ENCODE measurements at regions not wholly inside any gene's neighbourhood (a gene's known extent, or its start where the extent isn't known, plus 50 kb on each side); places are given as distances from the start of the nearest gene placed in this dataset.

DNA sequence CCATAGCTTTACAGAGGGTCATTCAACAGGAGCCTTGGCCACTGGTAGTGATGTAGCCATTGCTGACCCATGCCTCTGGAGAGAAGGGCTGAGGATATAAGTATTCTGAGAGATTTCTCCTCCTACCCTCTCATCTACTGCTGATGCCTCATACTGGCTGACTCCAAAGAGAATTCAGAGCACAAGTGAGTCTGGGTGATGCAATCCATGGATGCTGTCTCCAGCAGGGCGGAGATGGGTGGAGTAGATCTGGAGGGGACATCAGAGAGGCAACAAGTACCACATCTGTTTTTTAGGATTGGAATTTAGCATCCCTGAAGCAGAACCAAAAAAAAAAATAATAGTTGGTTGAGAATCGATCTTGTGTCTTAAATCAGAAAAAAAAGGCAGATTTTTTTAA lies 705.7 kb upstream of the CELF2 start:
- H3K27ac ChIP-seq (ENCODE audit: low read length) = no peak overlapping the region
- H3K9me3 ChIP-seq (replicated peaks; ENCODE audit: control insufficient read depth, low read depth, low read length) = no peaks in the 10 kb centered on the region
- WGBS (ENCODE audit: insufficient coverage) = 89% methylated on average over 1 of the region's 2 CpGs
- no peak for DNase-seq
- H3K4me3 ChIP-seq (ENCODE audit: low read length) = no peak overlapping the region
- no peaks in the 10 kb centered on the region for H3K27me3 ChIP-seq (ENCODE audit: control insufficient read depth, insufficient read depth, low read length)
- H3K36me3 ChIP-seq (ENCODE audit: control insufficient read depth, insufficient read depth, low read length) = no peaks in the 10 kb centered on the region
- no peaks in the 10 kb centered on the region for H3K4me1 ChIP-seq (ENCODE audit: control insufficient read depth, insufficient read depth, low read length)

GRCh38 chr10:10313149-10313835 lies 704.4 kb upstream of the CELF2 start:
- no peaks in the 10 kb centered on the region for H3K36me3 ChIP-seq (ENCODE audit: control insufficient read depth, insufficient read depth, low read length)
- H3K27me3 ChIP-seq (ENCODE audit: control insufficient read depth, insufficient read depth, low read length) = no peaks in the 10 kb centered on the region
- H3K4me3 ChIP-seq (ENCODE audit: low read length) = no peak overlapping the region
- WGBS (ENCODE audit: insufficient coverage) = no CpG with 5 or more reads among the region's 3 CpGs
- H3K27ac ChIP-seq (ENCODE audit: low read length) = no peak overlapping the region
- no peak for DNase-seq
- no peaks in the 10 kb centered on the region for H3K9me3 ChIP-seq (replicated peaks; ENCODE audit: control insufficient read depth, low read depth, low read length)
- H3K4me1 ChIP-seq (ENCODE audit: control insufficient read depth, insufficient read depth, low read length) = no peaks in the 10 kb centered on the region

- Histone ChIP-seq H3K9me3 (replicated peaks; ENCODE audit: control insufficient read depth, low read depth, low read length) (no peaks in the 10 kb centered on the region), H3K27me3 (ENCODE audit: control insufficient read depth, insufficient read depth, low read length) (no peaks in the 10 kb centered on the region), H3K4me1 (ENCODE audit: control insufficient read depth, insufficient read depth, low read length) (no peaks in the 10 kb centered on the region), H3K36me3 (ENCODE audit: control insufficient read depth, insufficient read depth, low read length) (no peaks in the 10 kb centered on the region), H3K27ac (ENCODE audit: low read length) (no peak overlapping the region), H3K4me3 (ENCODE audit: low read length) (no peak overlapping the region)
- WGBS (ENCODE audit: insufficient coverage) = no CpG with 5 or more reads among the region's 2 CpGs
- no peak for DNase-seq
Measured at GRCh38 chr10:10314626-10315025, 703.0 kb upstream of the CELF2 start.

DNA sequence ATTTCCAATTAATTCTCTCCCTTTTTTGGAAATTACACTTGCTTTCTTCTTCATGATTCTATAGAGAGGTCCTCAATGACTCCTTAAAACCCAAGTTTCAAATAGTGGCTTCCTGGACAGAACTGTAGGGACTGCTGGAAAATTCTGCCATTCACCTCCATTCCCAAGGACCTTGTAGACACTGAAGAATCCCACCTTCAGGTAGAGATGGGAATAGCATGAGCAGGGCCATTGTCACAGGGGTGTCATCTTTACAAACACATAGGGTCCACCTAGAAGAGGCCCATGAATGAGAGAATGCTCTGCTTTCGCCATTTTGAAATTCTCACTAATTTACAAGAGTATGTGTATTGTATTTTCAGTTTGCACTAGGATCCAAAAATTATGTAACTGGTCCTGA lies 701.7 kb upstream of the CELF2 start:
- no peak overlapping the region for H3K27ac ChIP-seq (ENCODE audit: low read length)
- no peaks in the 10 kb centered on the region for H3K9me3 ChIP-seq (replicated peaks; ENCODE audit: control insufficient read depth, low read depth, low read length)
- no peaks in the 10 kb centered on the region for H3K4me1 ChIP-seq (ENCODE audit: control insufficient read depth, insufficient read depth, low read length)
- no CpG with 5 or more reads among the region's 1 CpG for WGBS (ENCODE audit: insufficient coverage)
- H3K27me3 ChIP-seq (ENCODE audit: control insufficient read depth, insufficient read depth, low read length) = no peaks in the 10 kb centered on the region
- no peak overlapping the region for H3K4me3 ChIP-seq (ENCODE audit: low read length)
- no peak for DNase-seq
- H3K36me3 ChIP-seq (ENCODE audit: control insufficient read depth, insufficient read depth, low read length) = no peaks in the 10 kb centered on the region

DNA sequence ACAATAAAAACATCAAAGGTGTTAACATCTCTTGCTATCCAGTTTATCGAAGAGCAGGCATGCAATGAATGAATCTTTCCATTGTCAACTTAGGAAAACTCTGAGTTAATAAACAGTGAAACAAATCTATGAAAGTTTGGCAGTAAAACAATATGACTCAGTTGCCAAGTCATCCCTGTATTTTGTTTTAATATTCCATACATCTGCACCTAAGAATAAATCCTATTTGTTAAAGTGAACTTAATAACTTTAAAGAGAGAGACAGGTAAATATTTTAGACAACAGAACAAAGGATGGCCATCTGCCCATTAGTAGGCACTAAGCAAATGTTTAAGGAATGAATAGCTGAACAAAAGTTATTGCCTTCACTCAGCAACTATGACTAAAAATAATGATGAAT lies 700.5 kb upstream of the CELF2 start:
- DNase-seq = peak; percentile 25

DNA sequence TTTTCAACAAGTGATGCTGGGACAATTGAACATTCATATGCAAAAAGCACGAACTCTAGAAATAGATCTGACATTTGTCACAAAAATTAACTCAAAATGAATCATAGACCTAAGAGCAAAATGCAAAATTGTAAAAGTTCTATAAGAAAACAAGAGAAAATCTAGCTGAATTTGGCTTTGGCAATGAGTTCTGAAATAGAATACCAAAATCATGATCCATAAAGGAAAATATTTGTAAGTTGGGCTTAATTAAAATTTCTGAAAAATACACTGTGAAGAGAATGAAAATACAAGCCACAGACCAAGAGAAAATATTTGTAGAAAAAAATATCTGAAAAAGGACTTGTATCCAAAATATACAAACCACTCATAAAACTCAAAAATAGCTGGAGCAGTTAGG lies 698.8 kb upstream of the CELF2 start:
- H3K36me3 ChIP-seq (ENCODE audit: control insufficient read depth, insufficient read depth, low read length) = no peaks in the 10 kb centered on the region
- DNase-seq = no peak
- H3K4me3 ChIP-seq (ENCODE audit: low read length) = no peak overlapping the region
- no peaks in the 10 kb centered on the region for H3K4me1 ChIP-seq (ENCODE audit: control insufficient read depth, insufficient read depth, low read length)
- no CpG with 5 or more reads among the region's 1 CpG for WGBS (ENCODE audit: insufficient coverage)
- no peaks in the 10 kb centered on the region for H3K27me3 ChIP-seq (ENCODE audit: control insufficient read depth, insufficient read depth, low read length)
- no peaks in the 10 kb centered on the region for H3K9me3 ChIP-seq (replicated peaks; ENCODE audit: control insufficient read depth, low read depth, low read length)
- H3K27ac ChIP-seq (ENCODE audit: low read length) = no peak overlapping the region

More for the DNA sequence above, 700.5 kb upstream of the CELF2 start:
- Histone ChIP-seq H3K4me1 (ENCODE audit: control insufficient read depth, insufficient read depth, low read length) (no peaks in the 10 kb centered on the region), H3K36me3 (ENCODE audit: control insufficient read depth, insufficient read depth, low read length) (no peaks in the 10 kb centered on the region), H3K4me3 (ENCODE audit: low read length) (no peak overlapping the region), H3K27ac (ENCODE audit: low read length) (no peak overlapping the region), H3K9me3 (replicated peaks; ENCODE audit: control insufficient read depth, low read depth, low read length) (no peaks in the 10 kb centered on the region), H3K27me3 (ENCODE audit: control insufficient read depth, insufficient read depth, low read length) (no peaks in the 10 kb centered on the region)
- no CpG with 5 or more reads among the region's 1 CpG for WGBS (ENCODE audit: insufficient coverage)

DNA sequence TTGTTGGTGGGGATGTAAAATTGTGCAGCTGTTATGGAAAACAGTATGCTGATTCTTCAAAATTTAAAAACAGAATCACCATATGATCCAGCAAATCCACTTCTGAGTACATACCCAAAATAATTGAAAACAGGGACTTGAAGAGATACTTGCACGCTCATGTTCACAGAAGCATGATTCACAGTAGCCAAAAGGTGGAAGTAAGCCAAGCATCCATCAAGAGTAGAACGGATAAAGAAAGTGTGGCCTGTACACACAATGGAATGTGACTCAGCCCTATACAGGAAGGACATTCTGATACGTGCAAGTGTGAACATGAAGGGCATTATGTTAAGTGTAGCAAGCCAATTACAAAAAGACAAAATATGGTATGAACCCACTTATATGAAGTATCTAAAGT lies 696.7 kb upstream of the CELF2 start:
- Histone ChIP-seq H3K27me3 (ENCODE audit: control insufficient read depth, insufficient read depth, low read length) (no peaks in the 10 kb centered on the region), H3K4me3 (ENCODE audit: low read length) (no peak overlapping the region), H3K27ac (ENCODE audit: low read length) (no peak overlapping the region), H3K4me1 (ENCODE audit: control insufficient read depth, insufficient read depth, low read length) (no peaks in the 10 kb centered on the region), H3K36me3 (ENCODE audit: control insufficient read depth, insufficient read depth, low read length) (no peaks in the 10 kb centered on the region), H3K9me3 (replicated peaks; ENCODE audit: control insufficient read depth, low read depth, low read length) (no peaks in the 10 kb centered on the region)
- WGBS (ENCODE audit: insufficient coverage) = no CpG with 5 or more reads among the region's 3 CpGs
- DNase-seq = no peak

GRCh38 chr10:10326116-10326515 lies 691.6 kb upstream of the CELF2 start:
- Histone ChIP-seq H3K4me3 (ENCODE audit: low read length) (no peak overlapping the region), H3K27me3 (ENCODE audit: control insufficient read depth, insufficient read depth, low read length) (no peaks in the 10 kb centered on the region), H3K36me3 (ENCODE audit: control insufficient read depth, insufficient read depth, low read length) (no peaks in the 10 kb centered on the region), H3K4me1 (ENCODE audit: control insufficient read depth, insufficient read depth, low read length) (no peaks in the 10 kb centered on the region), H3K9me3 (replicated peaks; ENCODE audit: control insufficient read depth, low read depth, low read length) (no peaks in the 10 kb centered on the region), H3K27ac (ENCODE audit: low read length) (no peak overlapping the region)
- no peak for DNase-seq
- 81% methylated on average over 3 of the region's 4 CpGs for WGBS (ENCODE audit: insufficient coverage)

GRCh38 chr10:10327934-10328333 lies 689.7 kb upstream of the CELF2 start:
- Histone ChIP-seq H3K27ac (ENCODE audit: low read length) (no peak overlapping the region), H3K36me3 (ENCODE audit: control insufficient read depth, insufficient read depth, low read length) (no peaks in the 10 kb centered on the region), H3K9me3 (replicated peaks; ENCODE audit: control insufficient read depth, low read depth, low read length) (no peaks in the 10 kb centered on the region), H3K4me3 (ENCODE audit: low read length) (no peak overlapping the region), H3K4me1 (ENCODE audit: control insufficient read depth, insufficient read depth, low read length) (no peaks in the 10 kb centered on the region), H3K27me3 (ENCODE audit: control insufficient read depth, insufficient read depth, low read length) (no peaks in the 10 kb centered on the region)
- no peak for DNase-seq
- 48% methylated on average over 3 of the region's 4 CpGs for WGBS (ENCODE audit: insufficient coverage)

GRCh38 chr10:10330418-10330817 lies 687.3 kb upstream of the CELF2 start:
- H3K36me3 ChIP-seq (ENCODE audit: control insufficient read depth, insufficient read depth, low read length) = no peaks in the 10 kb centered on the region
- DNase-seq = peak; percentile 44
- no peaks in the 10 kb centered on the region for H3K4me1 ChIP-seq (ENCODE audit: control insufficient read depth, insufficient read depth, low read length)
- WGBS (ENCODE audit: insufficient coverage) = no CpG with 5 or more reads among the region's 5 CpGs
- H3K4me3 ChIP-seq (ENCODE audit: low read length) = no peak overlapping the region
- H3K27ac ChIP-seq (ENCODE audit: low read length) = no peak overlapping the region
- no peaks in the 10 kb centered on the region for H3K27me3 ChIP-seq (ENCODE audit: control insufficient read depth, insufficient read depth, low read length)
- no peaks in the 10 kb centered on the region for H3K9me3 ChIP-seq (replicated peaks; ENCODE audit: control insufficient read depth, low read depth, low read length)

DNA sequence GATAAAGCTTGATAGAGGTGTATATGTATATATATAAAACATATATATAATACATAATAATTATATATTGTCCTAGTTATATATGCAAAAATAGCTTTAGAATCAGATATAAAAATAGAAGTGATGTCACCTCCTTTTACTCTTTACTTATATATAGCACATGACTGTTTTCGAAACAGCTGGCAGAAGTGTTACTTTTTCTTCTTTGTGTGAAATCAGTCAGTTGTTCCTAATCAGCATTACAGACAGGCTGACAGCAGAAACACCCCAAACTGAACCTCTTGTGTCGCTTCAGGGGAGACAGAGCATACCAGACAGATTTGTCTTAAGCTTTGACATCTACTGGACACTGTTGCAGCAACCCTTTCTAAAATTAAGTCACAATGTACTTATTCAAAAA lies 684.9 kb upstream of the CELF2 start:
- Histone ChIP-seq H3K4me1 (ENCODE audit: control insufficient read depth, insufficient read depth, low read length) (no peaks in the 10 kb centered on the region), H3K27me3 (ENCODE audit: control insufficient read depth, insufficient read depth, low read length) (no peaks in the 10 kb centered on the region), H3K4me3 (ENCODE audit: low read length) (no peak overlapping the region), H3K9me3 (replicated peaks; ENCODE audit: control insufficient read depth, low read depth, low read length) (no peaks in the 10 kb centered on the region), H3K27ac (ENCODE audit: low read length) (no peak overlapping the region), H3K36me3 (ENCODE audit: control insufficient read depth, insufficient read depth, low read length) (no peaks in the 10 kb centered on the region)
- WGBS (ENCODE audit: insufficient coverage) = 60% methylated on average over 1 of the region's 2 CpGs
- no peak for DNase-seq
